Progenitor cell of endocrine pancreas (in vitro differentiated cells): ENCODE measurements at regions not wholly inside any gene's neighbourhood (a gene's known extent, or its start where the extent isn't known, plus 50 kb on each side); places are given as distances from the start of the nearest gene placed in this dataset.
A peak's percentile ranks its signal among the peaks of the same experiment; 100 is the strongest.

Experiments
- DNase-seq: peaks from one replicate; pipeline ENCODE4 v3.0.0; 2021; ENCODE audit warnings: low spot score; ENCODE audit not compliant: unreplicated experiment
- H3K27ac Mint-ChIP-seq: 2 replicates; pipeline ENCODE4 v1.8.0; 2021; ENCODE audit warnings: mild to moderate bottlenecking, moderate library complexity, mixed read lengths
- H3K27me3 Mint-ChIP-seq: 2 replicates; pipeline ENCODE4 v1.8.0; 2021; ENCODE audit warnings: mixed read lengths
- H3K36me3 Mint-ChIP-seq: 2 replicates; pipeline ENCODE4 v1.8.0; 2022; ENCODE audit warnings: mixed read lengths; ENCODE audit not compliant: insufficient read depth
- H3K4me1 Mint-ChIP-seq: 2 replicates; pipeline ENCODE4 v1.8.0; 2021; ENCODE audit warnings: low read depth, mixed read lengths
- H3K4me3 Mint-ChIP-seq: 2 replicates; pipeline ENCODE4 v1.8.0; 2021; ENCODE audit warnings: low read depth, mild to moderate bottlenecking, moderate library complexity, mixed read lengths
- H3K9me3 Mint-ChIP-seq: 2 replicates; pipeline ENCODE4 v1.8.0; 2021; ENCODE audit warnings: low read depth, mixed read lengths
- TF ChIP-seq, protein P1 (sequence below): fragments of 200-600 bp; sonication (generic); IDR thresholded peaks from one replicate; pipeline ENCODE4 v1.5.0; 2021; ENCODE audit warnings: antibody characterized with exemption, mild to moderate bottlenecking; ENCODE audit not compliant: unreplicated experiment

DNA sequence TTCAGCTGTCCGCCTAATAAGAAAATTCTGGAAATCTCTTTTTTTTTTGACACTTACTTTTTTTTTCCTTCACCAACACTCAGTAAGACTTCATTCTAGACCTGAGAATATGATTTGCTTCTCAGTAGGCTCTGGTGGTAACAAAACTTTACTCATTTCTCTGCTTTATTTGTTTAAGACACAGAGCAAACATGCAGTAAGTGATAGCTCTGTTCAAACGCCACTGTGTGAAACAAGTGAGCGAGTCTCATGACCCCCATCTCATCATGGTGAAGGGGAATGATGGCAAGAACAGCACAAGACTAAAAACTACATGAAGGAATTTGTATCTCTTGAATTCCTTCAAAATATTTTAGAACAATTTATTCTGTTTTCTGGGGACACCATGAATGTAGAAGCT is 541.6 kb upstream of the POU3F2 start:
- peaks cover 10% of the 10 kb centered on the region for H3K9me3 Mint-ChIP-seq
- TF ChIP-seq, protein P1, sequence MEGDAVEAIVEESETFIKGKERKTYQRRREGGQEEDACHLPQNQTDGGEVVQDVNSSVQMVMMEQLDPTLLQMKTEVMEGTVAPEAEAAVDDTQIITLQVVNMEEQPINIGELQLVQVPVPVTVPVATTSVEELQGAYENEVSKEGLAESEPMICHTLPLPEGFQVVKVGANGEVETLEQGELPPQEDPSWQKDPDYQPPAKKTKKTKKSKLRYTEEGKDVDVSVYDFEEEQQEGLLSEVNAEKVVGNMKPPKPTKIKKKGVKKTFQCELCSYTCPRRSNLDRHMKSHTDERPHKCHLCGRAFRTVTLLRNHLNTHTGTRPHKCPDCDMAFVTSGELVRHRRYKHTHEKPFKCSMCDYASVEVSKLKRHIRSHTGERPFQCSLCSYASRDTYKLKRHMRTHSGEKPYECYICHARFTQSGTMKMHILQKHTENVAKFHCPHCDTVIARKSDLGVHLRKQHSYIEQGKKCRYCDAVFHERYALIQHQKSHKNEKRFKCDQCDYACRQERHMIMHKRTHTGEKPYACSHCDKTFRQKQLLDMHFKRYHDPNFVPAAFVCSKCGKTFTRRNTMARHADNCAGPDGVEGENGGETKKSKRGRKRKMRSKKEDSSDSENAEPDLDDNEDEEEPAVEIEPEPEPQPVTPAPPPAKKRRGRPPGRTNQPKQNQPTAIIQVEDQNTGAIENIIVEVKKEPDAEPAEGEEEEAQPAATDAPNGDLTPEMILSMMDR, result no peak
- DNase-seq, result no peak
- peak overlapping the region; percentile 15 for H3K4me3 Mint-ChIP-seq
- H3K27ac Mint-ChIP-seq, result no peak overlapping the region
- no peaks in the 10 kb centered on the region for H3K36me3 Mint-ChIP-seq
- peaks cover 19% of the 10 kb centered on the region for H3K4me1 Mint-ChIP-seq
- no peaks in the 10 kb centered on the region for H3K27me3 Mint-ChIP-seq

DNA sequence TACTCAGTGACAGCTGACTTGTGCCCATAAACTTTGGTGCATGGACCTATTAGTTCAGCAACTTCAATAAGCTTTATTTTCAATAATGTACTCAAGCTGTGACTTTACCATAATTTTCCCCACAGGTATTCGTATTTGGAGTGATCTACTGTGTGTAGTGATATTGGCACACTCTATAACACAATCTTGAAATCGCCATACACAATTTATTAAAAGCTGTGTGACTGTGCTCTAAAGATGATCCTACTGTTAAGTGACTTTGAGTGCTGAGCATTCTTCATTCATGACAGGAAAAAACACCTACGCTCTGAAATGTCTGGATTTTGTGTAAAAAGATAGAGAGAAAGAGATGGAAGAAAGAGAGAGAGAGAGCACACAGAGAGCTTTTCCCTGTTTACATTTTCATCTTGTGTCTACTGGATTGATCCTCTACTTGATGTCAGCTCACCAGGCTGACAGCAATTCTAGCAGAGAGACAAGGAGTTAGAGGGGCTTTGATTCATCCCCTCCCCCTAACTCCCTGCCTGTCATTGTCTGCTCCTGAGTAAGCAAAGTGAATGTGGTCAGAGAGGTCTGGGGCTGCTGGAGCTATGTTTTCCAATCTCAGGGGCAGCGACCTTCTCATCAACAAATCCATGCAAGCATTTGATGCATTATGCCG is 538.7 kb upstream of the POU3F2 start:
- peaks cover 19% of the 10 kb centered on the region for H3K4me1 Mint-ChIP-seq
- TF ChIP-seq, protein P1, result no peak
- H3K27ac Mint-ChIP-seq, result no peak overlapping the region
- H3K9me3 Mint-ChIP-seq, result peaks cover 4% of the 10 kb centered on the region
- no peak for DNase-seq
- no peaks in the 10 kb centered on the region for H3K27me3 Mint-ChIP-seq
- no peaks in the 10 kb centered on the region for H3K36me3 Mint-ChIP-seq
- no peak overlapping the region for H3K4me3 Mint-ChIP-seq

DNA sequence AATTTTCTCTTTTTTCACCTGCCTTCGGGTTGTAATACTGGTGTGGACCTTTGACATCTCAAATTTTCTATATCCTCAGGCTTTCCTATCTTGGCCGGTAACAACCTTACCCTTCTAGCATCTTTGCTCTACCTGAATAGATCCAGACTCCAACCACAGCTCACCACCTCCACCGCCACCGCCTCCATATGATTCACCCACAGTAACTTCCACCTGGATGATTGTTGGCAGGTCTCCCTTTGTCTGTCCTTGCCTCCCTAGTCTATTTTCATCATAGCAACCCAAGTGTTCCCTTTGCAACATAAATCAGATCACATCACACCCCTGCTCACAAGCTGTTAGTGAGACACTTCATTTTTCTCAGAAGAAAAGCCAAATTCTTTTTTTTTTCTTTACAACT is 525.8 kb upstream of the POU3F2 start:
- peaks cover 4% of the 10 kb centered on the region for H3K27me3 Mint-ChIP-seq
- peaks cover 2% of the 10 kb centered on the region for H3K9me3 Mint-ChIP-seq
- TF ChIP-seq, protein P1, result no peak
- no peak overlapping the region for H3K27ac Mint-ChIP-seq
- no peak for DNase-seq
- H3K36me3 Mint-ChIP-seq, result no peaks in the 10 kb centered on the region
- no peaks in the 10 kb centered on the region for H3K4me1 Mint-ChIP-seq
- H3K4me3 Mint-ChIP-seq, result no peak overlapping the region

DNA sequence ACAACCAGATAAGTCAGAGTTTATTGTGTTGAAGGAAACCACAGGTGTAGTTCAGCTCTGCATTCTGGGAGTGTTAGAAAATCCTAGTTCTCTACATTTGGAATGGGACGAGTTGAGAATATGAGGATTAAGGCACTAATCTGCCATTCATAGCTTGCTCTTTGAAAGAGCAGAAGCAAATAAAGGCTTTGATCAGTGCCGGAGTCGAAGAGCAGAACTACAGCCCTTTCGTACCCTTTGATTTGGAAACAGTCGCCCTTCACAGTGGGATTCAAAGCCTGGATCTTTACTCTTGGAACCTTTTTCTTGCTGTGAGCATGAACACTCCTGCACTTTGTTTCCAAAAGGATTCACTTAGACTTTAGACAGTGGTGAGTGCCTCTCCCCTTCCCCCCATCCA is 523.9 kb upstream of the POU3F2 start:
- H3K9me3 Mint-ChIP-seq, result no peaks in the 10 kb centered on the region
- H3K27me3 Mint-ChIP-seq, result peaks cover 6% of the 10 kb centered on the region
- no peak overlapping the region for H3K4me3 Mint-ChIP-seq
- H3K27ac Mint-ChIP-seq, result no peak overlapping the region
- TF ChIP-seq, protein P1, result no peak
- no peak for DNase-seq
- no peaks in the 10 kb centered on the region for H3K4me1 Mint-ChIP-seq
- no peaks in the 10 kb centered on the region for H3K36me3 Mint-ChIP-seq

DNA sequence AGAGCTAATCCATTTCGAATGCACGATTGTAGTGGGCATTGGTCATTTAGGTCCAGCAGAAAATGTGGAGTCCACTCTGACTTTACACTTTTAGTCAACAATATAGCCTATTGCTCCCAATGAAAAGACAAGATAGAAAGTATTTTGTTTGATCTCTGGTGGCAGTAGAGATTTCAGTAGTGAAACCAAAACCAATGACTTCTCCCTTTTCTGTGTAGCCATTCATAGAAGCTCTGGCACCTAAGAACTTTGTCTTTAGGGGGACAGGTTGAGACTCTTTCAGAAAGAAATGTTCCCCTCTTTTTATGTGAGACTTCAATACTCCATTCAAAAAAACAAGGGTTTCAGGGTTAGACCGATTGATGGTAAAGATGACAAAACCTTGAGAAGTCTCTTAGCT is 510.8 kb upstream of the POU3F2 start:
- DNase-seq, result no peak
- H3K27ac Mint-ChIP-seq, result no peak overlapping the region
- H3K9me3 Mint-ChIP-seq, result peaks cover 5% of the 10 kb centered on the region
- H3K27me3 Mint-ChIP-seq, result peaks cover 36% of the 10 kb centered on the region
- no peak overlapping the region for H3K4me3 Mint-ChIP-seq
- no peaks in the 10 kb centered on the region for H3K36me3 Mint-ChIP-seq
- no peaks in the 10 kb centered on the region for H3K4me1 Mint-ChIP-seq
- TF ChIP-seq, protein P1, result no peak
